ENCODE measurements at regions not wholly inside any gene's neighbourhood (a gene's known extent, or its start where the extent isn't known, plus 50 kb on each side); places are given as distances from the start of the nearest gene placed in this dataset.

DNA sequence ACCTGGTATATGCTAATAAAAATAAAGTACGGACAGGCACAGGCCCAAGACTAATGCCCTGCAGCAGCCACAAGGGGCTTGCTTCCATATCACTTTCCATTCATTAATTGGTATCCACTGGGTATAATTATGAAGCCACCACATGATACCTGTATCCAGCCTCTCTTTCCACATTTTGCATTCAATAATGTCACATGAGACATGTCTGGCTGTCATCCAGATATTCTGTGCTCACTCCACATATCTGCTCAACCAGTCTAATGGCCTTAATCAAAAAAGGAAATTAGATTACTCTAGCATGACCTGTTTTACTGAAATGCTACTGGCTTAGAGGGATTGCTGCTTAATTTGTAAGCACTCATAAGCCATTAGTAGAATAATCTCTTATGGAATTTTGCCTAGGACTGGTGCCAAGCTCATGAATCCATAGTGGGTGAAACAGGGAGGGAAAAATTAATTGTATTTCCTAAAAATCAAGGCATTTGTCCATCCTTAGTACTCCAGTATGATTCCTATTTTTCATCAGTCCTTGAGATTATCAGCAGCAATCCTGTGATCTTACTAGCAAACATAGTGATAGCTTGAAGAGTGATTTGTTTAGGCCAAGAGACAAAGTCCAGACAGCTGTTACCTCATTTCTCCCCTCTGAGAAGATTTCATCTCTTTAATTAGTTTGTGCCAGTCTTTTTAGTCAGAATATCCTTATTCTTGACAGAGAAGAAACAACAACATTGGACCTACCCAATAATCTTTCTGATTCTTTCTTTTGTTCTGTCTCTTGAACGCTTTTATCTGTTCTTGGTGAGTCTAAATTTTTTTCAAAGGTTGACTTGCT is 119.2 kb upstream of the ABCA1 start:
- H3K27me3 ChIP-seq (ENCODE audit: insufficient read depth, low read length): peaks cover 11% of the 10 kb centered on the region
- TF ChIP-seq EZH2 (IDR thresholded peaks at IDR 0.05; ENCODE audit: borderline replicate concordance, low read length): no peak
- TF ChIP-seq, protein P1, sequence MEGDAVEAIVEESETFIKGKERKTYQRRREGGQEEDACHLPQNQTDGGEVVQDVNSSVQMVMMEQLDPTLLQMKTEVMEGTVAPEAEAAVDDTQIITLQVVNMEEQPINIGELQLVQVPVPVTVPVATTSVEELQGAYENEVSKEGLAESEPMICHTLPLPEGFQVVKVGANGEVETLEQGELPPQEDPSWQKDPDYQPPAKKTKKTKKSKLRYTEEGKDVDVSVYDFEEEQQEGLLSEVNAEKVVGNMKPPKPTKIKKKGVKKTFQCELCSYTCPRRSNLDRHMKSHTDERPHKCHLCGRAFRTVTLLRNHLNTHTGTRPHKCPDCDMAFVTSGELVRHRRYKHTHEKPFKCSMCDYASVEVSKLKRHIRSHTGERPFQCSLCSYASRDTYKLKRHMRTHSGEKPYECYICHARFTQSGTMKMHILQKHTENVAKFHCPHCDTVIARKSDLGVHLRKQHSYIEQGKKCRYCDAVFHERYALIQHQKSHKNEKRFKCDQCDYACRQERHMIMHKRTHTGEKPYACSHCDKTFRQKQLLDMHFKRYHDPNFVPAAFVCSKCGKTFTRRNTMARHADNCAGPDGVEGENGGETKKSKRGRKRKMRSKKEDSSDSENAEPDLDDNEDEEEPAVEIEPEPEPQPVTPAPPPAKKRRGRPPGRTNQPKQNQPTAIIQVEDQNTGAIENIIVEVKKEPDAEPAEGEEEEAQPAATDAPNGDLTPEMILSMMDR (IDR thresholded peaks at IDR 0.05; ENCODE audit: low read length): no peak
- no peak overlapping the region for H3K27ac ChIP-seq (ENCODE audit: low read depth, low read length, poor library complexity, severe bottlenecking)

DNA sequence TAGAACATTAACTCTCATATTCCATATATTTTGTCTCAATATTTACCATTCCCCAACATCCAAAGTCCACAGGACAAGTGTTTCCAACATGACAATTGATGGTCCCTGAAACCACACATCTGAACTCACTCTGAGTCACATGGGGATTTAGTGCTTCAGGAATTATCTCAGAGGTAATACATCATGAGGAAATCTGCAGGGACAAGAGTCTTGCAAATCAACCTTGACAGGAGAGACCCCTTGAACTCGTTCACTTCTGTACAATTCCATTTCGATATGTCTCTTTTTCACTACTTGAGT is 119.7 kb upstream of the ABCA1 start:
- H3K4me2 ChIP-seq (ENCODE audit: low read length): no peak overlapping the region
- H3K4me3 ChIP-seq (ENCODE audit: low read depth, low read length, poor library complexity, severe bottlenecking): no peak overlapping the region
- peaks cover 11% of the 10 kb centered on the region for H3K27me3 ChIP-seq (ENCODE audit: insufficient read depth, low read length)
- no peaks in the 10 kb centered on the region for H3K9me2 ChIP-seq (ENCODE audit: low read depth, low read length)
- H3F3A ChIP-seq (ENCODE audit: insufficient read depth, low read length): no peaks in the 10 kb centered on the region
- no peaks in the 10 kb centered on the region for H3K4me1 ChIP-seq (ENCODE audit: insufficient read depth, low read length, severe bottlenecking)
- H3K9ac ChIP-seq (ENCODE audit: low read length): no peak overlapping the region
- no peak for TF ChIP-seq EZH2 (IDR thresholded peaks at IDR 0.05; ENCODE audit: borderline replicate concordance, low read length)
- TF ChIP-seq, protein P1 (IDR thresholded peaks at IDR 0.05; ENCODE audit: low read length): no peak
- no peaks in the 10 kb centered on the region for H3K79me2 ChIP-seq (ENCODE audit: insufficient read depth, low read length)
- H4K20me1 ChIP-seq (ENCODE audit: insufficient read depth, low read length): no peaks in the 10 kb centered on the region
- H3K9me3 ChIP-seq (ENCODE audit: low read length): no peaks in the 10 kb centered on the region
- H2AFZ ChIP-seq (ENCODE audit: low read length): no peak overlapping the region
- H3K36me3 ChIP-seq (ENCODE audit: insufficient read depth, low read length): no peaks in the 10 kb centered on the region
- H3K27ac ChIP-seq (ENCODE audit: low read depth, low read length, poor library complexity, severe bottlenecking): no peak overlapping the region

More for the DNA sequence above, 119.2 kb upstream of the ABCA1 start:
- Histone ChIP-seq H3K9me2 (ENCODE audit: low read depth, low read length) (no peaks in the 10 kb centered on the region), H3F3A (ENCODE audit: insufficient read depth, low read length) (no peaks in the 10 kb centered on the region), H4K20me1 (ENCODE audit: insufficient read depth, low read length) (no peaks in the 10 kb centered on the region), H3K9me3 (ENCODE audit: low read length) (no peaks in the 10 kb centered on the region), H3K4me2 (ENCODE audit: low read length) (no peak overlapping the region), H2AFZ (ENCODE audit: low read length) (no peak overlapping the region), H3K36me3 (ENCODE audit: insufficient read depth, low read length) (no peaks in the 10 kb centered on the region), H3K4me3 (ENCODE audit: low read depth, low read length, poor library complexity, severe bottlenecking) (no peak overlapping the region), H3K79me2 (ENCODE audit: insufficient read depth, low read length) (no peaks in the 10 kb centered on the region), H3K4me1 (ENCODE audit: insufficient read depth, low read length, severe bottlenecking) (no peaks in the 10 kb centered on the region), H3K9ac (ENCODE audit: low read length) (no peak overlapping the region)

DNA sequence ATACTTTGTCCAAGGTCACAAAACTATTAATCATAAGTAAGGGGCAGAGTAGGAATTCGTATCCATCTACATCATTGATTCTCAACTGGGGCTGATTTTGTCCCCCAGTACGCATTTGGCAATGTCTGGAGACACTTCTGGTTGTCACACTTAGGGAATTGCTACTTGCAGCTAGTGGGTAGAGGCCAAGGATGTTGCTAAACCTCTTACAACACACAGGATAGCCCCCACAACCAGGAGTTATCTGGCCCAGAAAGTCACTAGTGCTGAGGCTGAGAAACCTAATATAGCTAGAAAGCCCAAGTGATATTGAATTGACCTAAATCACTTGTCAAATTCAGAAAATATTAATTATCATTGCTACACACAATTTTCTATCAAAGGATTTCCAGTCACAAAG is 120.4 kb upstream of the ABCA1 start:
- Histone ChIP-seq H4K20me1 (ENCODE audit: insufficient read depth, low read length) (no peaks in the 10 kb centered on the region), H3K4me3 (ENCODE audit: low read depth, low read length, poor library complexity, severe bottlenecking) (no peak overlapping the region), H3K9me3 (ENCODE audit: low read length) (no peaks in the 10 kb centered on the region), H3K4me2 (ENCODE audit: low read length) (no peak overlapping the region), H3K27me3 (ENCODE audit: insufficient read depth, low read length) (peaks cover 11% of the 10 kb centered on the region), H3K9ac (ENCODE audit: low read length) (no peak overlapping the region), H2AFZ (ENCODE audit: low read length) (no peak overlapping the region), H3K27ac (ENCODE audit: low read depth, low read length, poor library complexity, severe bottlenecking) (no peak overlapping the region), H3F3A (ENCODE audit: insufficient read depth, low read length) (no peaks in the 10 kb centered on the region), H3K79me2 (ENCODE audit: insufficient read depth, low read length) (no peaks in the 10 kb centered on the region), H3K4me1 (ENCODE audit: insufficient read depth, low read length, severe bottlenecking) (no peaks in the 10 kb centered on the region), H3K9me2 (ENCODE audit: low read depth, low read length) (no peaks in the 10 kb centered on the region), H3K36me3 (ENCODE audit: insufficient read depth, low read length) (no peaks in the 10 kb centered on the region)
- TF ChIP-seq EZH2 (IDR thresholded peaks at IDR 0.05; ENCODE audit: borderline replicate concordance, low read length): no peak
- TF ChIP-seq, protein P1 (IDR thresholded peaks at IDR 0.05; ENCODE audit: low read length): no peak
